PC-9 (cell line): ENCODE measurements at regions not wholly inside any gene's neighbourhood (a gene's known extent, or its start where the extent isn't known, plus 50 kb on each side); places are given as distances from the start of the nearest gene placed in this dataset.

ENCODE experiments used
- BruUV-seq: library from RNA; stranded (reverse); fragments of 400-500 nt; replicated peaks from 2 replicates; lab custom pipeline; 2021; lab: Mats Ljungman, UMichigan
- CTCF ChIA-PET: fragments of 300-600 bp; sonication (Branson Sonifier 250); formaldehyde crosslinking; loops from one replicate; lab custom pipeline; 2022; ENCODE audit warnings: antibody characterized with exemption; lab: Charles Lee
- POLR2A ChIA-PET: fragments of 300-600 bp; sonication (Branson Sonifier 250); formaldehyde crosslinking; loops from one replicate; lab custom pipeline; 2022; ENCODE audit warnings: antibody characterized with exemption; ENCODE audit not compliant: unreplicated experiment; lab: Charles Lee
- DNase-seq, 2 experiments: peaks; one replicate each; pipeline versions ENCODE4 v3.0.0 to v3.0.0-alpha.2; 2015 to 2022; ENCODE audit warnings: mixed read lengths in 1 of 2
- H2AFZ ChIP-seq: fragments of 200-600 bp; sonication (generic); 2 replicates; pipeline ENCODE4 v1.8.1; 2017; ENCODE audit warnings: antibody characterized with exemption
- H3F3A ChIP-seq: fragments of 200-600 bp; sonication (generic); 2 replicates; pipeline ENCODE4 v1.8.1; 2017; ENCODE audit warnings: antibody characterized with exemption, mild to moderate bottlenecking, low read depth; ENCODE audit not compliant: insufficient read depth
- H3K27ac ChIP-seq: fragments of 200-600 bp; sonication (generic); 2 replicates; pipeline ENCODE4 v1.6.1; 2016; ENCODE audit warnings: mixed run types
- H3K27me3 ChIP-seq: fragments of 200-600 bp; sonication (generic); 2 replicates; pipeline ENCODE4 v1.6.1; 2016; ENCODE audit warnings: low read depth, mixed run types; ENCODE audit not compliant: insufficient read depth
- H3K36me3 ChIP-seq: fragments of 200-600 bp; sonication (generic); 2 replicates; pipeline ENCODE4 v1.6.1; 2016; ENCODE audit warnings: low read depth, mixed run types
- H3K4me1 ChIP-seq: fragments of 200-600 bp; sonication (generic); replicated peaks from 2 replicates; pipeline ENCODE4 v1.6.1; 2016; ENCODE audit warnings: mixed run types; ENCODE audit not compliant: insufficient read depth
- H3K4me2 ChIP-seq: fragments of 200-600 bp; sonication (generic); 2 replicates; pipeline ENCODE4 v1.6.1; 2017; ENCODE audit warnings: mixed run types
- H3K4me3 ChIP-seq: fragments of 200-600 bp; sonication (generic); 2 replicates; pipeline ENCODE4 v1.6.1; 2016; ENCODE audit warnings: mixed run types
- H3K79me2 ChIP-seq: fragments of 200-600 bp; sonication (generic); 2 replicates; pipeline ENCODE4 v1.6.1; 2017; ENCODE audit warnings: low read depth, mixed run types
- H3K9me2 ChIP-seq: fragments of 200-600 bp; sonication (generic); 2 replicates; pipeline ENCODE4 v1.8.1; 2017; ENCODE audit warnings: mild to moderate bottlenecking; ENCODE audit not compliant: insufficient read depth
- H3K9me3 ChIP-seq: fragments of 200-600 bp; sonication (generic); 2 replicates; pipeline ENCODE4 v1.8.1; 2016; ENCODE audit warnings: low read depth; ENCODE audit not compliant: insufficient read depth
- H4K20me1 ChIP-seq: fragments of 200-600 bp; sonication (generic); 2 replicates; pipeline ENCODE4 v1.8.1; 2017; ENCODE audit not compliant: insufficient read depth
- CTCF ChIP-seq: fragments of 200-600 bp; sonication (generic); conservative IDR thresholded peaks from 2 replicates; pipeline ENCODE4 v1.6.1; 2017; ENCODE audit warnings: mixed run types, antibody characterized with exemption, mild to moderate bottlenecking, moderate library complexity
- EZH2 ChIP-seq: fragments of 200-600 bp; sonication (generic); IDR thresholded peaks from 2 replicates; pipeline ENCODE4 v1.8.0; 2017; ENCODE audit warnings: antibody characterized with exemption, low read depth
- intact Hi-C: fragments of 100-400 bp; cut with micrococcal nuclease; formaldehyde crosslinking; loops from one replicate; pipeline ENCODE4 v1.10.0; 2022; ENCODE audit not compliant: unreplicated experiment

DNA sequence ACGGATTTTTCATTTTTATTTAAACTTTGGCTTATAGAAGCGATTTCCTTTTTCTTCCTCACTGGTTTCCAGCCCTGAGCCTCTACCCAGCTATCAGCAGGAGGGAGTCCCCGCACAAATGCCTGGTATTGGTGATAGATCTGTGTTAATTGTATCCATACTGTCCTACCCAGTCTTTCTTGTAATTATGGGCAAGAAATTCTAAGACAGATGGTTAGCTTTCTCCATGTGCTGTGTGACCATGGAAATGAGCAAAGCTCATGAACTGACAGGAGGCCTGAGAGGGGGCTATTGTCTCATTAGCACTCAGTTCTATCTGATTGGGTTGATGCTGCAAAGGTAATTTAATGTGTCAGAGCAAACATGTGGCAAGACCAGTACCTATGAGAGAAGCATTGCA is 108.1 kb upstream of the IVNS1ABP start:
- DNase-seq, result no peak
- no peaks in the 10 kb centered on the region for H3K36me3 ChIP-seq
- POLR2A ChIA-PET, result no interaction called here
- no peaks in the 10 kb centered on the region for H3K27me3 ChIP-seq
- H3K4me3 ChIP-seq, result no peak overlapping the region
- H3K27ac ChIP-seq, result no peak overlapping the region
- no peaks in the 10 kb centered on the region for H3K9me2 ChIP-seq
- H3K9me3 ChIP-seq, result no peaks in the 10 kb centered on the region
- no peak overlapping the region for H3K4me2 ChIP-seq
- no peaks in the 10 kb centered on the region for H3K4me1 ChIP-seq
- no peak for TF ChIP-seq EZH2
- no peak for TF ChIP-seq CTCF
- H4K20me1 ChIP-seq, result no peaks in the 10 kb centered on the region
- CTCF ChIA-PET, result no interaction called here
- H3F3A ChIP-seq, result no peaks in the 10 kb centered on the region
- H3K79me2 ChIP-seq, result no peaks in the 10 kb centered on the region
- intact Hi-C loops, result no loop called here
- no TSS peak for BruUV-seq
- H2AFZ ChIP-seq, result no peak overlapping the region

DNA sequence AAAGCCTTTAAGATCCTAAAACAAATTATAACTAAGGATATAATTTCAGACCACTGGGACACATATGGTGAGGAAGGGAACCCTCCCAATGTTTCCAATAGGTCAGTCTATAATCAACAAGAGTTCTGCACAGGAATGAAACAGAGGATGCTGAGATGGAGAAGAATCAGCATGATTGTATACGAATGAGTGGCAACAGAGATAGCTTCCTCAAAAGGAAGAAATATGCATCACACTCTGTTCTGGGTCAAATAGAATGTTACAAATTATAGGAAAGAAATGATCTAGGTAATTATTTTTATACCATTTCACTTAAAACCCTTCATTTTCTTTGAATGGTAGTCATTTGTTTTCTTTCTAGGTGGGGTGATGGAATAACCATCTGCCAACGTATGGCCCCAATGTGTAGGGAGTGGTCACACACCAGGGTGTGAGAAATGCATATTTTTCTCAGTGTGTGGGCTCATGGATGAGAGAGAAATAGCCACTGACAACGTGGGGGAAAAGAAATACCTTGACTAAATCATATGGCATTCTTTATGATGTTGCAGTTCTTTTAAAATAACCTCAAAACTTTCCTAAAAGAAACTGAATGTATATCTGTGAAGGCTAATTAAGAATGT is 104.6 kb upstream of the IVNS1ABP start:
- Histone ChIP-seq H2AFZ (no peak overlapping the region), H3K4me1 (no peaks in the 10 kb centered on the region), H3K36me3 (no peaks in the 10 kb centered on the region), H3K27me3 (no peaks in the 10 kb centered on the region), H3K4me2 (no peak overlapping the region), H3K9me2 (no peaks in the 10 kb centered on the region), H3K27ac (no peak overlapping the region), H3F3A (no peaks in the 10 kb centered on the region), H3K9me3 (no peaks in the 10 kb centered on the region), H3K79me2 (no peaks in the 10 kb centered on the region), H4K20me1 (no peaks in the 10 kb centered on the region), H3K4me3 (no peak overlapping the region)
- intact Hi-C loops, result no loop called here
- TF ChIP-seq EZH2, result no peak
- no peak for TF ChIP-seq CTCF
- POLR2A ChIA-PET, result no interaction called here
- BruUV-seq, result no TSS peak
- no peak for DNase-seq
- CTCF ChIA-PET, result no interaction called here

GRCh38 chr1:185420588-185421081 is 103.6 kb upstream of the IVNS1ABP start:
- Histone ChIP-seq H3F3A (no peaks in the 10 kb centered on the region), H3K4me3 (no peak overlapping the region), H3K79me2 (no peaks in the 10 kb centered on the region), H3K9me3 (no peaks in the 10 kb centered on the region), H4K20me1 (no peaks in the 10 kb centered on the region), H3K4me1 (no peaks in the 10 kb centered on the region), H3K27me3 (no peaks in the 10 kb centered on the region), H3K27ac (no peak overlapping the region), H3K9me2 (no peaks in the 10 kb centered on the region), H3K4me2 (no peak overlapping the region), H3K36me3 (no peaks in the 10 kb centered on the region), H2AFZ (no peak overlapping the region)
- ChIA-PET CTCF (no interaction called here), POLR2A (no interaction called here)
- TF ChIP-seq EZH2 (no peak), CTCF (no peak)
- DNase-seq, result no peak
- intact Hi-C loops, result no loop called here
- no TSS peak for BruUV-seq
